A549 (cell line): ENCODE measurements at regions not wholly inside any gene's neighbourhood (a gene's known extent, or its start where the extent isn't known, plus 50 kb on each side); places are given as distances from the start of the nearest gene placed in this dataset.

ENCODE experiments used
- CEBPB ChIP-seq, 2 experiments: fragments of >200 bp in 1 of 2; sonication (Bioruptor Twin) in 1 of 2; formaldehyde crosslinking in 1 of 2; IDR thresholded peaks; 2 replicates each; pipeline ENCODE4 v1.6.1; 2012 to 2016
- EP300 ChIP-seq, 2 experiments: fragments of >200 bp; sonication (Bioruptor Twin); formaldehyde crosslinking; IDR thresholded peaks; 2 replicates in 1 of 2; 3 replicates in 1 of 2; pipeline ENCODE4 v1.6.1; 2016 to 2017
- HEYL ChIP-seq: fragments of 250-450 bp; sonication (Bioruptor Pico); IDR thresholded peaks from 2 replicates; pipeline ENCODE4 v1.8.0; 2021; ENCODE audit warnings: mild to moderate bottlenecking, moderate library complexity
- POLR2A ChIP-seq: IDR thresholded peaks from 2 replicates; pipeline ENCODE4 v1.6.1; 2012; ENCODE audit warnings: mild to moderate bottlenecking, low read length
- SMC3 ChIP-seq: fragments of >200 bp; sonication (Bioruptor Twin); formaldehyde crosslinking; IDR thresholded peaks from 3 replicates; pipeline ENCODE4 v1.6.1; 2018; ENCODE audit warnings: inconsistent platforms
- TF ChIP-seq, protein P1 (sequence below): fragments of >200 bp; sonication (Bioruptor Twin); formaldehyde crosslinking; IDR thresholded peaks from 3 replicates; pipeline ENCODE4 v1.5.1; 2016

DNA sequence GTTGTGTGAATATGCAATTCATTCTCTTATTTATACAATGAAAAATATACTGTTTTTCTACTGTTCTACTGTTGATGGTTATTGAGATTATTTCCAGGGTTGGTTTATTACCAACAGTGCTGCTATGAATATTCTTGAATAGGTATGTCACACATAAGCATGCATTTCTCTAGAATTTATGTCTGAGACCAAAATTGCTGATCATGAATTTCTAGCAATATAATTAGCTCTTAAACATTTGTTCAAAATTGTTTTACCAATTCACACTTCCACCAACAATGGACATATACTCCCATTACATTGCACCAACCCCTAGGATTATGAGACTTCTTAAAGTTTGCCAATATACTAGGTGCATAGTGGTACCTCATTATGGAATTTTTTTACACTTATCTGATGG is 164.1 kb upstream of the KCNQ5 start:
- no peak for TF ChIP-seq EP300 (IDR thresholded peaks at IDR 0.05)
- TF ChIP-seq, protein P1, sequence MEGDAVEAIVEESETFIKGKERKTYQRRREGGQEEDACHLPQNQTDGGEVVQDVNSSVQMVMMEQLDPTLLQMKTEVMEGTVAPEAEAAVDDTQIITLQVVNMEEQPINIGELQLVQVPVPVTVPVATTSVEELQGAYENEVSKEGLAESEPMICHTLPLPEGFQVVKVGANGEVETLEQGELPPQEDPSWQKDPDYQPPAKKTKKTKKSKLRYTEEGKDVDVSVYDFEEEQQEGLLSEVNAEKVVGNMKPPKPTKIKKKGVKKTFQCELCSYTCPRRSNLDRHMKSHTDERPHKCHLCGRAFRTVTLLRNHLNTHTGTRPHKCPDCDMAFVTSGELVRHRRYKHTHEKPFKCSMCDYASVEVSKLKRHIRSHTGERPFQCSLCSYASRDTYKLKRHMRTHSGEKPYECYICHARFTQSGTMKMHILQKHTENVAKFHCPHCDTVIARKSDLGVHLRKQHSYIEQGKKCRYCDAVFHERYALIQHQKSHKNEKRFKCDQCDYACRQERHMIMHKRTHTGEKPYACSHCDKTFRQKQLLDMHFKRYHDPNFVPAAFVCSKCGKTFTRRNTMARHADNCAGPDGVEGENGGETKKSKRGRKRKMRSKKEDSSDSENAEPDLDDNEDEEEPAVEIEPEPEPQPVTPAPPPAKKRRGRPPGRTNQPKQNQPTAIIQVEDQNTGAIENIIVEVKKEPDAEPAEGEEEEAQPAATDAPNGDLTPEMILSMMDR = no peak
- no peak for TF ChIP-seq SMC3
- TF ChIP-seq POLR2A = no peak
- TF ChIP-seq HEYL (CRISPR knock-in tag) = no peak
- no peak for TF ChIP-seq CEBPB (IDR thresholded peaks at IDR 0.05)
